GM23338 (cell line): ENCODE measurements at regions not wholly inside any gene's neighbourhood (a gene's known extent, or its start where the extent isn't known, plus 50 kb on each side); places are given as distances from the start of the nearest gene placed in this dataset.

Source experiments
- CTCF ChIP-seq, 2 experiments: fragments of 200-600 bp in 1 of 2; sonication (generic) in 1 of 2; conservative IDR thresholded peaks; 2 replicates each; pipeline versions ENCODE4 v1.5.1 to v1.6.1; 2016 to 2017; ENCODE audit warnings: antibody characterized with exemption in 2 of 2, low read depth in 2 of 2, mild to moderate bottlenecking in 2 of 2, moderate library complexity in 1 of 2
- EZH2 ChIP-seq: fragments of 200-600 bp; sonication (generic); IDR thresholded peaks from one replicate; pipeline ENCODE4 v1.8.0; 2017; ENCODE audit warnings: antibody characterized with exemption, mild to moderate bottlenecking, low read depth; ENCODE audit not compliant: unreplicated experiment
- EZH2phosphoT487 ChIP-seq: fragments of 200-600 bp; sonication (generic); IDR thresholded peaks from one replicate; pipeline ENCODE4 v1.8.1; 2018; ENCODE audit warnings: antibody characterized with exemption; ENCODE audit not compliant: unreplicated experiment
- JUNB ChIP-seq: IDR thresholded peaks from one replicate; pipeline ENCODE4 v1.6.1; 2016; ENCODE audit warnings: antibody characterized with exemption; ENCODE audit not compliant: unreplicated experiment
- POLR2AphosphoS5 ChIP-seq: IDR thresholded peaks from 2 replicates; pipeline ENCODE4 v1.6.1; 2016; ENCODE audit warnings: antibody characterized with exemption, low read depth
- REST ChIP-seq: IDR thresholded peaks from one replicate; pipeline ENCODE4 v1.6.1; 2018; ENCODE audit warnings: antibody characterized with exemption; ENCODE audit not compliant: unreplicated experiment

GRCh38 chr6:151677404-151677803 is 130.1 kb upstream of the ESR1 start:
- no peak for TF ChIP-seq CTCF (conservative IDR thresholded peaks at IDR 0.05; ENCODE audit: low read depth in 2 of 2)
- TF ChIP-seq EZH2phosphoT487: no peak
- no peak for TF ChIP-seq EZH2
- TF ChIP-seq REST: no peak
- no peak for TF ChIP-seq JUNB
- TF ChIP-seq POLR2AphosphoS5: no peak
